GM18861 (cell line): ENCODE measurements at regions not wholly inside any gene's neighbourhood (a gene's known extent, or its start where the extent isn't known, plus 50 kb on each side); places are given as distances from the start of the nearest gene placed in this dataset.
A peak's percentile ranks its signal among the peaks of the same experiment; 100 is the strongest.
"Not testable (repeated sequence)": the region's sequence is repeated elsewhere in the genome, so short reads cannot be mapped to it uniquely, and the experiment has no call there.

ENCODE experiments used
- ATAC-seq: cut with Tn5 transposase; IDR thresholded peaks from one replicate; pipeline ENCODE4 v1.9.1; 2021; ENCODE audit not compliant: unreplicated experiment

DNA sequence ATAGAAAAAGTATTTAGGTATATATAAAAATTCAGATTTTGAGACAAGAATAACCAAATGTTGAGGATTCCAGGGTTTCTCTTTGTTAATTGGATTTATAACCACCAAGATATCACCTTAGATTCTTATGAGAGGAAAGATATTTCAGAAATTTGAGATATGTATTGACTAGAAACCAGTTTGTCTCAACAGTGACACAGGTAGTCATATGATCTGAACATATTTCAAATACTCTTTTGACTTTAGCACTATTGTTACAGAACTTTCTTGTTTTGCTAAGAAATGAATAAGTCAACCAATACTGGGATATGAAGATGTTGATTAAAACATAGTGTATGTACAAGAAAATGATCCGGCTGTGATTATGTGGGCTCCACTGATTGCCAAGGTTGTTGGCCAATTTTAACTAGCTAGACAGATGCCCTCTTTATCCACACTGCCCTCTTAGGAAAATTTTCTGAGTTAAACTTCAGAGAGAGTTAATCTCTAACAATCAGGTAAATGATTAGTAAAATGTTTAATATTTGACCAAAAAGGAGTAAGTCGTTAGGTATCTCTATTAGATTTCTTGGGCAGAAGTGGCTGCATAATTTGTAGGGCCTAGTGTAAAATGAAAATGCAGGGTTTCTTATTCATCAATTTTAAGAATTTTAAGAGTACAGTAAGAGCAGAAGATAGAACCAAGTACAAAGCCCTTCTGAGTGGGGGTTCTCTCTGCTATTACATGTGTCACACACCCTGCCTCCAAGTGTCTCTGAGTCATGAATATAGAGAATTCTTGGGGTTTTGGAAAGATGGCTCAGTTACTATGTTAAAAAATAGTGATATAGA is 376.0 kb downstream of the TFEC start:
- peak; percentile 87 for ATAC-seq

DNA sequence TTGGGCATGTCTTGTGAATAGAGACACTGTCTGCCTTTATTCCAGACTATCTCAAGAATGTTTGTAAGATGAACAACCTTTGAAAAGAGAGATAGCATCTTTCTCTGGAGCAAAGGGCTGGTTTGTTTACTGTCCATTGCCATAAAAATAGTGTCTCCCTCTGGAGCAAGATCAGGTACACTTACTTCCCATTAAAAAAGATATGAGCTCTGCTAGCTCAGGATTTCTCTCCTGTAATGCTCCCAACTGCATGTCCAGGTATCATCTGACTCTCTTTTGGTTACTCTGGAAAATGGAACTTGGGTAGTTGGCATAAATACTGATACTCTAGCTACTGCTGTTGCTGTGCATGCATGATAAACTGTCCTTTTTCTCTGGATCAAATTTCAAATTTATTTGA is 381.1 kb downstream of the TFEC start:
- no peak for ATAC-seq

DNA sequence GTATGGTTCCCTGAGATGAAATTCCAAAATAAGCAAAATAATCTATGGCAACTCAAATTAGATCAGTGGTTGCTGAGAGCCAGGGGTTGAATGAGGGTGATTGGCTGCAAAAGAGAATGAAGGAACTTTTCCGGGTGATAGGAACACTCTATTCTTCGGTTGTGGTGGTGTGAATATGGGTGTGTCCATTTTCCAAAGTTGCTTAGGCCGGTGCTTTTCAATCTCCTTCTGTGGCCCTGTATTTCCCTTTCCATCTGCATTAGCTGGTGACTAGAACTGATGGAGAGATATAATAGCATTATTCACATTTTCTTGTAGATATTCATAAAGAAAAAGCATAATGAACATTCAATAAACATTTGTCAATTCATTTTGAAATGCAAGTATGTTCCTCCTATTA is 382.9 kb downstream of the TFEC start:
- ATAC-seq = no peak

DNA sequence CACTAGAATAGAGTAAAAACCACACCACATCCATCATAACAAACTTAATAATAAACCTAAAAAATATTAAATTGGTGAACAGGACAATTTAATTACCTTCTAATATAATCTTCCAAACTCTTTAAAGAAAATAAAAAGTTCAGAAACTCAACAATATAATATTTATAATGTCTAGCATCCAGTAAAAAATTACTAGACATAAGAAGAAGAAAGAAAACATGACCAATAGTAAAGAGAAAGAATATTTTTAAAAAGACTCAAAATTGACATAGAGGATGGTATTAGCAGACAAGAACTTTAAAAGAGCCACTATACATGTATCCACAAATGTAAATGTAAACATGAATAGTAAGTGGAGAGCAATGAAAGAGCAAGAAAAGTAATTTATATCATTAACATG is 388.4 kb downstream of the TFEC start:
- no peak for ATAC-seq

DNA sequence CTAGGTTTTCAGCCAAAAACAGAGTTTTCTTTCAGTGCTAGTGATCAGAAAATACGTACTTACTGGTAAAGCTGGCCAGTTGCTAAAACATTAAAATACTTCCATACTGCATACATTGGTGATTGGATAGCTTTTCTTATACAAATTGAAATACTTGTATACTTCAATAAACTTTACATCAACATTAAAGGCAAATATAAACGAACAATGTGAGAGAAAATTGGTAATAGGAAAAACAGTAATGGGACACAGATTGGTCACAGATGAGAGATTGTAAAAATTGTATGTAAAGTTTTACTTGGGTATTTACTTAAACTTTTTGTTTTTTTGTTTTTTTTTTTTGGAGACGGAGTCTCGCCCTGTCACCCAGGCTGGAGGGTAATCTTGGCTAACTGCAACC is 391.7 kb downstream of the TFEC start:
- ATAC-seq = no peak

DNA sequence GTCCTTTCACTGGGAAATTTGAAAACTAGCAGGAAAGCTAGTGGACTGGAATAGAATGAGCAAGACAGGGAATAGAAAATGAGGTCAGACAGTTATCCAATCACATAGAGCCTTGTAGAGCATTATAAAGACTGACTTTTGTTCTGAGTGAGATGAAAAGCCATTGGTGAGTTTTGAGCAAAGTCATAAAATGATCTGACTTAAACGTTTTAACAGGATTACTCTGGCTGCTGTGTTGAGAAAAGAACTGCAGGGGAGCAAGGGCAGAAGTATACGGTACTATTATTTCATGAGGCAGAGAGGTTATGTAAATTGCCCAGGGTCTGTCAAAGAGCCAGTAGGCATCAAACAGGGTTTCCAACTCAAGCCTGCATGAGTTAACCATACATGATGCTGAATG is 393.4 kb downstream of the TFEC start:
- ATAC-seq = no peak

DNA sequence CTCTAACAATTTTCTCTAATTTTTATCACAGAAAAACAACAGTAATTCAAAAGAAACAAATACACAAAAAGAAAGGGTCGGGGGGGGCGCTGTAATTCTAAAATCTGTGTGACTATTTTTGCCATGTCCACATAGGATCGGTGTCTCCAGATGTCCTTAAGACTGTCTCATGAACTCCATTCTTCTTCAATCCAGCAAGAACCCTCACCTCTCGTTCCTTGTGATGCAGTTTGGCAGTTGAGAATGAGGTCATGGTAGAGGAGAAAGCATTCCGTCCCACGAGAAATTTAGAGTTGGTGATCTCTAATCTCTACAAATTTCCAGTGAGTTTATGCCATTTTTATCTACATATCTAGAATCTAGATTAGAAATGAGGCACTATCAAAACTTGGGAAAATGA is 394.7 kb downstream of the TFEC start:
- ATAC-seq = no peak

DNA sequence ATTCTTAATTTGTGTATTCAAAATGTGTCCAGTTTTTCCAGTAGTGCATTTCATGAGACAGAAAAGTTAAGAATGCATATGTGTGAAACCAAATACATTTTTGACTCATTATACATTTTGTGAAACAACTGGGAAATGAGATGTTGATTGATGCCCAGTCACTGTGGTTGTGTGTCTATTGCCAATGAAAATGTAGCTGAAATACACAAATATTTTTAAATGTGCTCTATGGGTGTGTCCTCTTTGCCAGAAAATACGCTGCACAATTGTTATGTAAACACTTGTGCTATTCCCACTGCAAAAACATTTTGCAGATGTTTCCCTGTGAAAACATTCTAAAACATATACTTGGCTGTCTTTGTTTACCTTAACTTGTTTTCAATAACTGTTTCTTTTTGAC is 395.2 kb downstream of the TFEC start:
- ATAC-seq = no peak

DNA sequence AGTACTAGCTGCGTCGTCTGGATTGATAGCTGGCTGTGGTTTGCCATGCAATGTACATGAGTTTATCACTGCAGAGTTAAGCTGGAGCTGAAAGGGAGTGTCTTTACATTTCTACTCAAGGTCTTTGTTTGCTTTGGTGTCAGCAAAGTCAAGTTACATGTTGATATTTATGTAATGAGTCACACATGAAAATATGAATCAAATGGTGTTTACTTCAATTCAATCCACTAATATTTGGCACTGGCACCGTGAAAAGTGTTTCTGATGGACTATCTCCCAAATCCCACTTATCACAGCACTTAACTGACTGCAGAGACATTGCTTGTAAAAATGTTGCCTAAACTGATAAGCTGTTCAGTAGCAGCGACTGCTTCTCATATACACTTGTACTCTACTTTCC is 395.9 kb downstream of the TFEC start:
- ATAC-seq = no peak

DNA sequence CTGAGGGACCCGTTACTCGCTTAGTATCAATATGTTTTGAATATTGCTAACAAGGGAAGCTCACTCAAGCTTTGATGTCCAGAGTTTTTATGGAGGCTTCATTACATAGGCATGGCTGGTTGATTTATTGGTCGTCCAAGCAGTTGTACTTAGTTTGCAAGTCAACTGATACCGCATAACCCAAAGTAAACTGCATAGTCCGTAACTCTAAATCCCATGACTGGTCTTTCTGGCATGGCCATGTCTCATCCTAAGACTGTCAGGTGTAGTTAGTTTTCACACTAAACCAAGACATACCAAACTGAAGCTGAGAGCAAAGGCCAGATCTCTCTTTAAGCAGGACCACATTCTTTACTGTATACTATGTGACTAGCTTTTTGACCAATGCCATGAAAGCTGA is 397.9 kb downstream of the TFEC start:
- no peak for ATAC-seq

DNA sequence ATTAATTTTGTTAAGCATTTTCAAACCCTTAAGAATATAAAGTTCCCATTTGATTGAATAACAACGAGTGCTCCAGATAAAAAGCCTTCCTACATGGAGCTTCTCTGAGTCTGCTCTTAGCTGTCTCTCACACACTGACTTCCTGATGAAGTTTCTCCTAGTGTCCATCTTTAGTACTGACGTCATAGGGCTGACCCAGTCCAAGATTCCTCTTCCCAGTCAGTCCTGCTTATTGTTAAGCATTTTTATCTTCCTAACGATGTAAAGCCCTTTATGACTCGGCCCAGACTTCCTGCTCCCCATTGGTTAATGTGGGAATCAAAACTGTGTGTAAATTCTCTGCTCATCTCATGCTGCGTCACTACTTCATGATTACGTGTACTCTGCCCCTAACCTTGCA is 398.8 kb downstream of the TFEC start:
- ATAC-seq = no peak

DNA sequence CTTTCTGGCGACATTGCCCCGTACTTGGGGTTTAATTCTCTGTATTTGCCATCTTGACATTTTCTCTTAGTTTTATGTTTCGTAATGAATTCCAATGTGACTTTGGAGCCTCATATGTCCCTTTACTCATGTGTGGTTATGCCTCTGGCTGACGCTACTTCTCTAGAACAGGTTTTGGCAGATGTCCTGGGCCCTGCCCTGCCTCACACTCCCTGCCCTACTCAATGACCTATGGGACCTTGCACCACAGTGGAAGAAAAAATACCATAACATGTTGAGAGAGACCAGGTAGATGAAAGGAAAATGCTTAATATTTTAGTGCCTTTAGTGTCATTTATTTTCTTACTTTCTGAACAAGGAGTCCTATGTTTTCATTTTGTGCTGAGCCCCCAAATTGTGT is 400.5 kb downstream of the TFEC start:
- no peak for ATAC-seq

DNA sequence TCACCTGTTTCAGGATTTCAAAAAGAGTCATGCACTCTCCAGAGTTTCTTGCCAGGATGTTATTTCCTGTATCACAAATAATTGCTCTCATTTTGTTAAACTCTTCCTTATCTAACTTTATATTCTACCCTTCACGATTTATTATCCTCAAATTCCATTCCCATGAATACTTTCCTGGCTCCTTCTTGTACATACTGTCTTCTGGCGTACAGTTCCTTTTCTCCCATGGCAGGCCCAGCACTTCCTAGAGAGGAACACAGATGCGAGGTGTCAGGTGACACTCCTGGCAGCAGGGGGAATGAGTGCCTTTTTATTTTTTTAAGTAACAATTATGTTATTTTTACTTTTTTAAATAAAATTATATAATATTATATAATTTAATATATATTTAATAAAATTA is 411.9 kb downstream of the TFEC start:
- no peak for ATAC-seq

DNA sequence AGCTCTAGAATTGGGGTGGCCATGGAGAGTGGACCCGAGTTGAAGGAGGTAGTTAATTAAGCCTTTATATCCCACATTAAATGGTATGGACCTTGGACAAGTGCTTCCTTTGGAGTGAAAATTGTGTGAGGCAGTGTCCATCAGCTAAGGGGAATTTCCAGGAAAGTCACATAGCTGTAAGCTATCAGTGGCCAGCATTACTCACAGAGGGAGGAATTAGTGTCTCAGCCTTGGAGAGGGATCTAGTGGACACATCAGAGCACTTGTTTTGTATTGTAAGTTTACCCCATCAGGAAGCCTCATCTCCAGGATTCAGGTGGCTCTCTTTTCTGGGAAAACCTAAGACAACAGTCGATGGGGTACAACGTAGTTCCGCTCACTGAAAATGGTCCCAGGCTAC is 416.7 kb downstream of the TFEC start:
- no peak for ATAC-seq

DNA sequence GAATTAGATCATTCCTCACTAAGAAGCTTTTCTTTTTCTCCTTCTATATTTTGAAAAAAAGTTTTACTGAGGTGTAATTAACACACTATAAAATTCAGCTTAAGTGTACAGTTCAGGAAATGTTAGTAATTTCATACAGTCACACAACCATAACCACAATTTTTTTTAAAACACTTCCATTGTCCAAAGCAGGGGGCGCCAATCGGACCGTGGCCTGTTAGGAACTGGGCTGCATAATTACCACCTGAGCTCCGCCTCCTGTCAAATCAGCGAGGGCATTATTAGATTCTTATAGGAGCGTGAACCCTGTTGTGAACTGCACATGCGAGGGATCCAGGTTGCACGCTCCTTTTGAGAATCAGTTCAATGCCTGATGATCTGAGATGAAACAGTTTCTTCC is 427.1 kb downstream of the TFEC start:
- ATAC-seq = no peak

DNA sequence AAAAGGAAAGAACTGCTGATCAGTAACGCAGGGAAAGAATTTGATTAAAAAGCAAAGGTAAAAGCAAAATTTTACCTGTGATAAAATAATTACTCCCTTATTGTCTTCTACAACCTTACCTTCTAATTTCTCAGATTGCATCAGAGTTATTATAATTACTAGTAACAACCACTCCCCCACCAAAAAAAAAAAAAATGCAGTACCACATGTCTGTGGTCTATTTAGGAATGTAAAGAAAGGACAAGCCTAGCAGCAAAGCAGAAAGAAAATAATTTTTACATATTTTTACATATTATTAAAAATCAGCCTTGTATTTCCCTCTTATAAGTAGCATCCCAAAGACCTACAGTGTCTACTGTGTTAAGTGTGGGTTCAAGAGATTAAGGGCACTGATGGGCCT is 430.4 kb downstream of the TFEC start:
- no peak for ATAC-seq

DNA sequence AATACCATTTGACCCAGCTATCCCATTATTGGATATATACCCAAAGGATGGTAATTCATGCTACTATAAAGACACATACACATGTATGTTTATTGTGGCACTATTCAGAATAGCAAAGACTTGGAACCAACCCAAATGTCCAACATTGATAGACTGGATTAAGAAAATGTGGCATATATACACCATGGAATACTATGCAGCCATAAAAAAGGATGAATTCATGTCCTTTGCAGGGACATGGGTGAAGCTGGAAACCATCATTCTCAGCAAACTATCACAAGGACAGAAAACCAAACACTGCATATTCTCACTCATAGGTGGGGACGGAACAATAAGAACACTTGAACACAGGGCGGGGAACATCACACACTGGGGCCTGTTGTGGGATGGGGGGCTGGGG is 431.4 kb downstream of the TFEC start:
- not testable (repeated sequence) for ATAC-seq

DNA sequence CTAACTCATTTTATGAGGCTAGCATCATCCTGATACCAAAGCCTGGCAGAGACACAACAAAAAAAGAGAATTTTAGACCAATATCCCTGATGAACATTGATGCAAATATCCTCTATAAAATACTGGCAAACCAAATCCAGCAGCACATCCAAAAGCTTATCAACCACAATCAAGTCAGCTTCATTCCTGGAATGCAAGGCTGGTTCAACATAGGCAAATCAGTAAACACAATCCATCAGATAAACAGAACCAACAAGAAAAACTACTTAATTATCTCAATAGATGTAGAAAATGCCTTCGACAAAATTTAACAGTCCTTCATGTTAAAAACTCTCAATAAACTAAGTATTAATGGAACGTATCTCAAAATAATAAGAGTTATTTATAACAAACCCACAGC is 433.3 kb downstream of the TFEC start:
- ATAC-seq = not testable (repeated sequence)

DNA sequence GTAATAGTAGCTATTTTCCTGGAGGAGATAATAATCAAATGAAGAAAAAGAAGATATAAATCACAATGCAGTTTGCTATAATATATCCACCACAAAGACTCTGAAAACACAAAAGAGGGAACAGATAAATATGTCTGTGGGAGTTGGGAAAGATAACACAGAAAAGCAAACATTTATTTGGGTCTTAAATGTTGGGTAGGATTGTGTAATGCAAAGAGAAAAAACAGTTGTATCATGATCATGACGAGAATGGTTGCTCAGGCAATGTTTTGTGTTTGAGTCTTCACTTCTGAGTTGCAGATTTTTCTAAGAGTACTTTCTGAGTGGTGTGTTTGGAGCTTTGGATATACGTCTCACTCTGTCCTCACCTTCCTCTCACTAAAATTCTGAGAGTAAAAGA is 437.5 kb downstream of the TFEC start:
- no peak for ATAC-seq

DNA sequence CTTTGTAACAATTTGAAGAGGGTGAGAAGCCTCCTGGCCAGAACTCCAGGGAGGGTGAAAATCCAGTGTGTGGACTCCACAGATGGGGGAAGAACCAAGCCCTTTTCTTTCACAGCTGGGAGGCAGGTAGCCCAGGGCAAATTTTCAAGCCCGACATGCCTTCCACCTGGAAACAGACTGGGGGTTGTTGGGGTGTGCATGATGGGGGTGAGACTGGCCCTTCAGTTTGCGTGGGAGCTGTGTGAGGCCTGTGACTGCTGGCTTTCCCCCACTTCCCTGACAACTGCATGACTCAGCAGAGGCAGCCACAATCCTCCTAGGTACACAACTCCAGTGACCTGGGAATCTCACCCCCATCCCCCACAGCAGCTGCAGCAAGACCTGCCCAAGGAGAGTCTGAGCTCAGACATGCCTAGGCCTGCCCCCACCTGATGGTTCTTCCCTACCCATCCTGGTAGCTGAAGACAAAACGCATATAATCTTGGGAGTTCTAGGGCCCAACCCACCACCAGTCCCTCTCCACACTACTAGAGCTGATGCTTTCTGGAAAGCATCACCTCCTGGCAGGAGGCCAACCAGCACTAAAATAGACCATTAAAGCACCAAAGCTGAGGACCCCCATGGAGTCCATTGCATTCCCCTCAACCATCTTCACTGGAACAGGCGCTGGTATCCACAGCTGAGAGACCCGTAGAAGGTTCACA is 445.4 kb downstream of the TFEC start:
- ATAC-seq = no peak

DNA sequence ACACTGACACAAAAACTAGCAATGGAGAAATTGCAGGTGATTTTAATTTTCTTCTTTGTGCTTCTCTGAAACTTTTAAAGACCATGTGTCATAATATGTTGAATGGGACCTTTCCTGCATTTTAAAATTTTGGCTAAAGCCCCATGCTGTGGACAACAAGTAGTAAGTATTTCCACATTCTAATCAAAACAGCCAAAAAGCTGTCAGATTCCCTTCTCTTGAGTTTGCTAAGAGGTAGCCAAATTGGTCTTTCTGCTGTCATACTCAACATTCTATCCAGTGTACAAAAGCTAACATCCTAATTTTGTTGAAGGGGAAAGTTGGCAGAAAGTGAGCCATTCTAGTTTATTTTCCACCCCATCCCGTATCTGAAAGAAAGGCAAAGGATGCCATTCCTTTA is 447.6 kb downstream of the TFEC start:
- ATAC-seq = no peak

DNA sequence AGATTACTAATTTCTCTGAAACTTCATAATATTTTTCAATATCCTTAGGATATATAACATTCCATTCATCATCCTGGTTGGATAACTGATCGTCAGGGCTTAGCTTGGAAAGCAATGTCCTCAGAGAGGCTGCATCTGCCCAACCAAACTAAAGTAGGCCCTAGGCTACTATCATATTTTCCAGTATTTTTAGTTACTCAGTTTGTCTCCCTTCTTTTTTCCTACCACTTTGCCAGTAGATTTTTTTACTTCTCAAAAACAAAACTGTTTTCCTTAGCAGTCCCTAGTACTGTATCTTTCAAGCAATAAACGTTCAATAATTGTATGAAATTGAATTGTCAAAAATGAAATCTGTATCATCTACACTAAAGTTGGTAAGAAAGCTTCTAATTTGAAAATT is 452.0 kb downstream of the TFEC start:
- ATAC-seq = no peak
